H9 (cell line): ENCODE measurements at regions not wholly inside any gene's neighbourhood (a gene's known extent, or its start where the extent isn't known, plus 50 kb on each side); places are given as distances from the start of the nearest gene placed in this dataset.

ENCODE experiments used
- DNase-seq: peaks from one replicate; pipeline ENCODE4 v3.0.0-alpha.2; 2017
- H2AFZ ChIP-seq: one replicate; pipeline ENCODE4 v1.6.1; 2013; ENCODE audit warnings: mild to moderate bottlenecking, low read length, control low read depth, moderate library complexity
- H2AK5ac ChIP-seq: 2 replicates; pipeline ENCODE4 v1.6.1; 2013; ENCODE audit warnings: low read length, control low read depth, mixed read lengths; ENCODE audit not compliant: insufficient read length
- H2BK120ac ChIP-seq: one replicate; pipeline ENCODE4 v1.6.1; 2013; ENCODE audit warnings: low read depth, mild to moderate bottlenecking, low read length, control low read depth, inconsistent platforms; ENCODE audit not compliant: poor library complexity, severe bottlenecking
- H2BK12ac ChIP-seq: 2 replicates; pipeline ENCODE4 v1.6.1; 2013; ENCODE audit warnings: low read length, control low read depth, mixed read lengths, low read depth; ENCODE audit not compliant: insufficient read length
- H2BK15ac ChIP-seq: 2 replicates; pipeline ENCODE4 v1.6.1; 2013; ENCODE audit warnings: low read depth, low read length, control low read depth
- H2BK20ac ChIP-seq: one replicate; pipeline ENCODE4 v1.6.1; 2013; ENCODE audit warnings: low read depth, mild to moderate bottlenecking, low read length, control low read depth, inconsistent platforms; ENCODE audit not compliant: poor library complexity, severe bottlenecking
- H2BK5ac ChIP-seq: 2 replicates; pipeline ENCODE4 v1.6.1; 2013; ENCODE audit warnings: low read length, control low read depth, mixed read lengths; ENCODE audit not compliant: insufficient read length
- H3K14ac ChIP-seq: 2 replicates; pipeline ENCODE4 v1.6.1; 2013; ENCODE audit warnings: low read length, control low read depth; ENCODE audit not compliant: insufficient read depth
- H3K18ac ChIP-seq: 2 replicates; pipeline ENCODE4 v1.6.1; 2013; ENCODE audit warnings: low read depth, mild to moderate bottlenecking, mixed read lengths, low read length, control low read depth; ENCODE audit not compliant: insufficient read length
- H3K23ac ChIP-seq: 2 replicates; pipeline ENCODE4 v1.6.1; 2013; ENCODE audit warnings: low read length, control low read depth, mixed read lengths, low read depth; ENCODE audit not compliant: insufficient read length
- H3K23me2 ChIP-seq: 2 replicates; pipeline ENCODE4 v1.6.1; 2013; ENCODE audit warnings: low read depth, mild to moderate bottlenecking, mixed read lengths, low read length, control low read depth; ENCODE audit not compliant: insufficient read length, poor library complexity, severe bottlenecking
- H3K27ac ChIP-seq: 2 replicates; pipeline ENCODE4 v1.5.1; 2013; ENCODE audit warnings: low read length, control low read depth, mixed read lengths, low read depth; ENCODE audit not compliant: insufficient read length
- H3K27me3 ChIP-seq: 2 replicates; pipeline ENCODE4 v1.6.1; 2013; ENCODE audit warnings: low read length, control low read depth, inconsistent platforms; ENCODE audit not compliant: insufficient read depth
- H3K4ac ChIP-seq: 2 replicates; pipeline ENCODE4 v1.6.1; 2013; ENCODE audit warnings: low read depth, mild to moderate bottlenecking, control low read depth, inconsistent platforms, low read length, moderate library complexity
- H3K4me1 ChIP-seq: 2 replicates; pipeline ENCODE4 v1.6.1; 2013; ENCODE audit warnings: low read length, control low read depth, inconsistent platforms; ENCODE audit not compliant: insufficient read depth
- H3K4me2 ChIP-seq: 2 replicates; pipeline ENCODE4 v1.6.1; 2013; ENCODE audit warnings: low read length, control low read depth, mixed read lengths; ENCODE audit not compliant: insufficient read length, insufficient read depth
- H3K56ac ChIP-seq: 2 replicates; pipeline ENCODE4 v1.6.1; 2013; ENCODE audit warnings: low read depth, mild to moderate bottlenecking, mixed read lengths, low read length, control low read depth; ENCODE audit not compliant: insufficient read length
- H3K79me1 ChIP-seq: 2 replicates; pipeline ENCODE4 v1.6.1; 2013; ENCODE audit warnings: low read depth, mild to moderate bottlenecking, moderate library complexity, low read length, control low read depth, inconsistent platforms; ENCODE audit not compliant: insufficient read depth, poor library complexity, severe bottlenecking
- H3K79me2 ChIP-seq: 2 replicates; pipeline ENCODE4 v1.6.1; 2013; ENCODE audit warnings: low read length, control low read depth, inconsistent platforms; ENCODE audit not compliant: insufficient read depth
- H3K9ac ChIP-seq: 2 replicates; pipeline ENCODE4 v1.6.1; 2013; ENCODE audit warnings: low read length, control low read depth, mixed read lengths; ENCODE audit not compliant: insufficient read length; ENCODE audit errors: extremely low read depth
- H3K9me3 ChIP-seq: one replicate; pipeline ENCODE4 v1.6.1; 2013; ENCODE audit warnings: low read depth, low read length, inconsistent platforms; ENCODE audit not compliant: control insufficient read depth
- H3T11ph ChIP-seq: one replicate; pipeline ENCODE4 v1.6.1; 2013; ENCODE audit warnings: mild to moderate bottlenecking, low read length, control low read depth, inconsistent platforms
- H4K20me1 ChIP-seq: one replicate; pipeline ENCODE4 v1.6.1; 2013; ENCODE audit not compliant: control insufficient read depth, insufficient read length, insufficient read depth
- H4K5ac ChIP-seq: 2 replicates; pipeline ENCODE4 v1.6.1; 2013; ENCODE audit warnings: low read depth, mild to moderate bottlenecking, mixed read lengths, low read length, control low read depth; ENCODE audit not compliant: insufficient read length
- H4K8ac ChIP-seq: replicated peaks from 2 replicates; pipeline ENCODE4 v1.6.1; 2013; ENCODE audit warnings: low read length, control low read depth, mixed read lengths, low read depth; ENCODE audit not compliant: insufficient read length
- H4K91ac ChIP-seq: 2 replicates; pipeline ENCODE4 v1.6.1; 2013; ENCODE audit warnings: low read depth, mild to moderate bottlenecking, moderate library complexity, mixed read lengths, low read length, control low read depth; ENCODE audit not compliant: insufficient read length
- H3K27ac Mint-ChIP-seq, 3 experiments: 2 replicates in 2 of 3; 3 replicates in 1 of 3; pipeline ENCODE4 v1.8.0; 2020 to 2021; ENCODE audit warnings: mixed read lengths in 3 of 3, mild to moderate bottlenecking in 1 of 3, moderate library complexity in 1 of 3
- H3K27me3 Mint-ChIP-seq: 2 replicates; pipeline ENCODE4 v1.8.0; 2021; ENCODE audit warnings: low read depth, mild to moderate bottlenecking, moderate library complexity, mixed read lengths
- H3K36me3 Mint-ChIP-seq, 3 experiments: 2 replicates in 2 of 3; 3 replicates in 1 of 3; pipeline ENCODE4 v1.8.0; 2020 to 2021; ENCODE audit warnings: low read depth in 3 of 3, mixed read lengths in 3 of 3; ENCODE audit not compliant: insufficient read depth in 1 of 3
- H3K4me1 Mint-ChIP-seq, 2 experiments: 2 replicates each; pipeline ENCODE4 v1.8.0; 2020; ENCODE audit warnings: mixed read lengths in 2 of 2
- H3K4me3 Mint-ChIP-seq, 2 experiments: 2 replicates in 1 of 2; 3 replicates in 1 of 2; pipeline ENCODE4 v1.8.0; 2020 to 2021; ENCODE audit warnings: mild to moderate bottlenecking in 2 of 2, mixed read lengths in 2 of 2, moderate library complexity in 1 of 2
- H3K9me3 Mint-ChIP-seq, 2 experiments: 2 replicates in 1 of 2; 3 replicates in 1 of 2; pipeline ENCODE4 v1.8.0; 2020; ENCODE audit warnings: mild to moderate bottlenecking in 2 of 2, mixed read lengths in 2 of 2, moderate library complexity in 1 of 2
- CTCF ChIP-seq: fragments of 200-600 bp; sonication (generic); conservative IDR thresholded peaks from 3 replicates; pipeline ENCODE4 v1.8.0; 2021; ENCODE audit warnings: antibody characterized with exemption, mild to moderate bottlenecking

- H3K56ac ChIP-seq, result no peak overlapping the region
- no peak overlapping the region for H3K14ac ChIP-seq
- H2BK15ac ChIP-seq, result no peak overlapping the region
- no peak overlapping the region for H2AK5ac ChIP-seq
- H4K5ac ChIP-seq, result no peak overlapping the region
- no peak overlapping the region for H3K4me2 ChIP-seq
- no peak overlapping the region for H3K18ac ChIP-seq
- H2BK120ac ChIP-seq, result no peak overlapping the region
- H3K23me2 ChIP-seq, result no peaks in the 10 kb centered on the region
- H3K27ac ChIP-seq, result no peak overlapping the region
- no peak overlapping the region for H3K4ac ChIP-seq
- no peaks in the 10 kb centered on the region; the same call in 1 of the 2 replicates for H3K4me1 ChIP-seq
- Mint-ChIP-seq H3K36me3 (peaks cover 12 to 19% (median 19%) of the 10 kb centered on the region in 3 experiments), H3K4me1 (peaks cover 19 to 20% of the 10 kb centered on the region in 2 experiments), H3K27me3 (no peaks in the 10 kb centered on the region), H3K9me3 (peaks cover 18 to 25% of the 10 kb centered on the region in 2 experiments; a peak in 4 of 5 replicates), H3K4me3 (peak overlapping the region in 1 of 2 experiments; percentile 36; a peak in 1 of 5 replicates), H3K27ac (peak overlapping the region in 2 of 3 experiments; percentile 73 to 94; a peak in 4 of 7 replicates)
- no peak overlapping the region for H4K8ac ChIP-seq
- H3K23ac ChIP-seq, result no peak overlapping the region
- H3K79me1 ChIP-seq, result no peaks in the 10 kb centered on the region
- H3K79me2 ChIP-seq, result no peaks in the 10 kb centered on the region
- TF ChIP-seq CTCF, result no peak
- no peak overlapping the region for H3T11ph ChIP-seq
- DNase-seq, result peak; percentile 73
- no peaks in the 10 kb centered on the region for H4K20me1 ChIP-seq
- H3K9me3 ChIP-seq, result no peaks in the 10 kb centered on the region
- no peak overlapping the region for H2BK12ac ChIP-seq
- H2BK5ac ChIP-seq, result no peak overlapping the region
- H2AFZ ChIP-seq, result peak overlapping the region; percentile 34
- no peak overlapping the region for H4K91ac ChIP-seq
- H3K27me3 ChIP-seq, result no peaks in the 10 kb centered on the region
- no peak overlapping the region for H2BK20ac ChIP-seq
- no peak overlapping the region for H3K9ac ChIP-seq
These were observed 864.2 kb downstream of the REEP3 start for GRCh38 chr10:64385355-64385754.
